Uterus (tissue), 2 donors: ENCODE measurements at regions not wholly inside any gene's neighbourhood (a gene's known extent, or its start where the extent isn't known, plus 50 kb on each side); places are given as distances from the start of the nearest gene placed in this dataset.

Experiments used
- CTCF ChIP-seq, 4 experiments: fragments of 200-600 bp in 2 of 4; fragments of 450-650 bp in 2 of 4; sonication (generic) in 2 of 4; IDR thresholded peaks; one replicate each; pipeline ENCODE4 v1.5.1; 2016 to 2019; ENCODE audit warnings: antibody characterized with exemption in 4 of 4, mild to moderate bottlenecking in 2 of 4, moderate library complexity in 1 of 4
- POLR2A ChIP-seq, 2 donors: fragments of 450-650 bp; IDR thresholded peaks; one replicate each; pipeline ENCODE4 v1.6.1; 2016; ENCODE audit warnings: antibody characterized with exemption in 2 of 2, mild to moderate bottlenecking in 1 of 2, moderate library complexity in 1 of 2

GRCh38 chrX:93875621-93876282, 201.7 kb downstream of the FAM133A start:
- TF ChIP-seq CTCF (IDR thresholded peaks at IDR 0.05) (no peak), POLR2A (IDR thresholded peaks at IDR 0.05) (no peak)
